Mesendoderm (in vitro differentiated cells): ENCODE measurements at regions not wholly inside any gene's neighbourhood (a gene's known extent, or its start where the extent isn't known, plus 50 kb on each side); places are given as distances from the start of the nearest gene placed in this dataset.
A peak's percentile ranks its signal among the peaks of the same experiment; 100 is the strongest.

Source experiments
- DNase-seq: peaks from one replicate; pipeline ENCODE4 v3.0.0; 2013
- H2AK5ac ChIP-seq: 2 replicates; pipeline ENCODE4 v1.6.1; 2013; ENCODE audit warnings: low read length, inconsistent platforms
- H2BK120ac ChIP-seq: 2 replicates; pipeline ENCODE4 v1.6.1; 2013; ENCODE audit warnings: low read depth, mild to moderate bottlenecking, low read length, moderate library complexity, mixed read lengths
- H2BK15ac ChIP-seq: replicated peaks from 2 replicates; pipeline ENCODE4 v1.6.1; 2013; ENCODE audit warnings: low read depth, mild to moderate bottlenecking, moderate library complexity
- H2BK5ac ChIP-seq: 2 replicates; pipeline ENCODE4 v1.6.1; 2013; ENCODE audit warnings: low read length, inconsistent platforms
- H3K18ac ChIP-seq: 2 replicates; pipeline ENCODE4 v1.6.1; 2013; ENCODE audit warnings: mild to moderate bottlenecking, low read length, mixed read lengths
- H3K23ac ChIP-seq: one replicate; pipeline ENCODE4 v1.6.1; 2013; ENCODE audit warnings: low read length
- H3K27ac ChIP-seq: 2 replicates; pipeline ENCODE4 v1.5.1; 2013; ENCODE audit warnings: low read depth, mild to moderate bottlenecking, inconsistent platforms, low read length, moderate library complexity
- H3K27me3 ChIP-seq: 2 replicates; pipeline ENCODE4 v1.6.1; 2013; ENCODE audit warnings: low read length, control low read depth, mild to moderate bottlenecking, inconsistent platforms; ENCODE audit not compliant: insufficient read depth, poor library complexity
- H3K36me3 ChIP-seq: 2 replicates; pipeline ENCODE4 v1.6.1; 2013; ENCODE audit warnings: low read length, inconsistent platforms; ENCODE audit not compliant: control insufficient read depth, insufficient read depth
- H3K4ac ChIP-seq: one replicate; pipeline ENCODE4 v1.6.1; 2013; ENCODE audit warnings: low read depth, mild to moderate bottlenecking, low read length, moderate library complexity
- H3K4me1 ChIP-seq: 2 replicates; pipeline ENCODE4 v1.6.1; 2013; ENCODE audit warnings: low read depth, low read length, inconsistent platforms; ENCODE audit not compliant: control insufficient read depth
- H3K4me2 ChIP-seq: 2 replicates; pipeline ENCODE4 v1.6.1; 2013; ENCODE audit warnings: low read length
- H3K4me3 ChIP-seq: 2 replicates; pipeline ENCODE4 v1.5.1; 2013; ENCODE audit warnings: mild to moderate bottlenecking, low read length
- H3K56ac ChIP-seq: one replicate; pipeline ENCODE4 v1.6.1; 2013; ENCODE audit warnings: low read length
- H3K79me1 ChIP-seq: 2 replicates; pipeline ENCODE4 v1.6.1; 2013; ENCODE audit warnings: low read length, inconsistent platforms
- H3K79me2 ChIP-seq: 2 replicates; pipeline ENCODE4 v1.6.1; 2013; ENCODE audit warnings: mild to moderate bottlenecking, low read length; ENCODE audit not compliant: control insufficient read depth, insufficient read depth
- H3K9ac ChIP-seq: 2 replicates; pipeline ENCODE4 v1.6.1; 2013; ENCODE audit warnings: low read length, inconsistent platforms
- H4K5ac ChIP-seq: one replicate; pipeline ENCODE4 v1.6.1; 2013; ENCODE audit warnings: low read length
- H4K8ac ChIP-seq: one replicate; pipeline ENCODE4 v1.6.1; 2013; ENCODE audit warnings: low read depth, mild to moderate bottlenecking, control low read depth, low read length, moderate library complexity
- WGBS: extraction: QIAGEN DNeasy Blood & Tissue Kit; methylation state at CpG from one replicate; pipeline ENCODE4 v1.1.7; 2013; ENCODE audit warnings: low lambda C conversion rate, missing lambda C conversion rate; ENCODE audit not compliant: insufficient coverage; ENCODE audit errors: extremely low coverage; 5-methylcytosine and 5-hydroxymethylcytosine counted together

DNA sequence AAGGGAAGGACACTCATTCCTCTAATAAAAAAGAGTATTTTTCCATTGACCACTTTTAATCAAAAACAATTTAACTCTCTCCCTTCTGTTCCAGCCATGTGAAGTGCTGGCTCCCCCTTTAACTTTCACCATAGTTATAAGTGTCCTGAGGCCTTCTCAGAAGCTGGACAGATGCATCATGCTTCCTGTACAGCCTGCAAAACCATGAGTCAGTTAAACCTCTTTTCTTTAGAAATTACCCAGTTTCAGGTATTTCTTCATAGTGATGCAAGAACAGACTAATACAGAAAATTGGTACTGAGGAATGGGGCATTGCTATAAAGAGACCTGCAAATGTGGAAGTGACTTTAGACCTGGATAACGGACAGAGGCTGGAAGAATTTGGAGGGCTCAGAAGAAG is 643.6 kb upstream of the DDX18 start:
- Histone ChIP-seq H3K56ac (no peak overlapping the region), H4K5ac (no peak overlapping the region), H3K27ac (no peak overlapping the region), H2AK5ac (no peak overlapping the region), H2BK15ac (no peak overlapping the region), H4K8ac (no peak overlapping the region), H2BK5ac (no peak overlapping the region), H3K36me3 (no peaks in the 10 kb centered on the region), H3K4me1 (no peaks in the 10 kb centered on the region), H3K4me2 (no peak overlapping the region), H3K23ac (no peak overlapping the region), H3K4me3 (no peak overlapping the region), H3K18ac (no peak overlapping the region), H3K9ac (no peak overlapping the region), H3K79me2 (no peaks in the 10 kb centered on the region), H2BK120ac (no peak overlapping the region), H3K4ac (no peak overlapping the region), H3K27me3 (no peaks in the 10 kb centered on the region), H3K79me1 (no peaks in the 10 kb centered on the region)
- WGBS = no CpG with 5 or more reads among the region's 1 CpG
- DNase-seq = no peak

DNA sequence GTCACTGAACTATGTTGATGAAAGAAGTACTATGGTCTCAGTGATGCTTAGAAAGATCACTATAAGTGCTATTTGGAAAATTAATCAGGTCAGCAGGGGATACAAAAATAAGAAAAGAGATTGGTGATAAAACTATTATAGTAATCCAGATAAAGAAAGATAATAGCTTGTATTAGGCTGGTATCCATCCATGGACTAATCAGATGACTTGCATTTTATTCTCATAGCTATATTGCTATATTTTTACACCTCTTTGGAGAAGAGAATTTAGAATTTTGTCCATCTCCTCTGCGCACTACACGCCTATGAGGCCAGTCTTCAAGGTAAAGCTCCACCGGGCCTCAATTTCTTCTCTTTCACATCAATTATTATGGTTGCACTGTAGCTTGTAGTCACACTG is 635.1 kb upstream of the DDX18 start:
- H3K18ac ChIP-seq = no peak overlapping the region
- H3K56ac ChIP-seq = no peak overlapping the region
- no peaks in the 10 kb centered on the region for H3K4me1 ChIP-seq
- H2BK15ac ChIP-seq = no peak overlapping the region
- H3K27me3 ChIP-seq = no peaks in the 10 kb centered on the region
- H3K79me1 ChIP-seq = no peaks in the 10 kb centered on the region
- no peak for DNase-seq
- H2BK120ac ChIP-seq = no peak overlapping the region
- no peak overlapping the region for H2AK5ac ChIP-seq
- H3K4ac ChIP-seq = no peak overlapping the region
- no peak overlapping the region for H3K4me2 ChIP-seq
- H2BK5ac ChIP-seq = no peak overlapping the region
- H3K27ac ChIP-seq = no peak overlapping the region
- H3K36me3 ChIP-seq = no peaks in the 10 kb centered on the region
- H4K5ac ChIP-seq = no peak overlapping the region
- no peaks in the 10 kb centered on the region for H3K79me2 ChIP-seq
- WGBS = no CpG with 5 or more reads among the region's 3 CpGs
- H4K8ac ChIP-seq = no peak overlapping the region
- H3K9ac ChIP-seq = no peak overlapping the region
- H3K23ac ChIP-seq = no peak overlapping the region
- H3K4me3 ChIP-seq = no peak overlapping the region

DNA sequence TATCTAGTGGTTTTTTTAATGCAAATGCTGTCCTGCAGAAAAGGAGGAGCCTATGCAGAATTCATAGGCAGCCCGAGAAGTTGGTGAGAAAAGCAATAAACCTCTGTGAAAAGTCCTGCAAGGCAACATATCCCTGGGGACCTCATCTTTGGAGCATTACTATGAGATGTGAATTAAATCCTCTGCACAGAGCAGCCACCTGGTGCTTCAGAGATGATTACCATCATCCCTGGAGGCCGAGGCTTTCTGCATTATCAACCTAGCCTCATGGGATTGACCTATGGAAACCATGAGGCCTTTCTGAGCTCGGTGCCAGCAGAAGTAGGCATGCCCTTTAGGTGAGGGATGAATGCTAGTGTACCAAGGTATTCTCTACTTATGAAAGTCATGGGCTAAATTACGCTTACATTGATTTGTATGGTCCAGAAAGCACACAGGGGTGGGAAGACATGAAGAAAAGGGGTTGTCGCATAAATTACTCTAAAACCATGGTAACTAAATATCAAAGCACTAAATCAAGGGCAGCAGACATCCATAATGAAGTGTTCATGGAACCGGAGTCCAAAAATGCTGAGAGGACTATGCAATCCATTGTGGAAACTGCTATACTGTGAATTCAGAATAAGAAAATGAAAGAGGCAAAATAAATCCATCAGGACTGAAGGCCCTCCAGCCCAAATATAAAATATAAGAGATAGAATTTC is 623.5 kb upstream of the DDX18 start:
- Histone ChIP-seq H4K5ac (no peak overlapping the region), H3K4me1 (no peaks in the 10 kb centered on the region), H3K4me3 (no peak overlapping the region), H3K27me3 (no peaks in the 10 kb centered on the region), H3K56ac (no peak overlapping the region), H3K36me3 (no peaks in the 10 kb centered on the region), H2BK15ac (no peak overlapping the region), H2BK5ac (no peak overlapping the region), H3K23ac (no peak overlapping the region), H3K9ac (no peak overlapping the region), H3K4me2 (no peak overlapping the region), H4K8ac (no peak overlapping the region), H3K27ac (no peak overlapping the region), H3K79me2 (no peaks in the 10 kb centered on the region), H3K18ac (no peak overlapping the region), H3K79me1 (no peaks in the 10 kb centered on the region), H2AK5ac (no peak overlapping the region), H2BK120ac (no peak overlapping the region), H3K4ac (no peak overlapping the region)
- WGBS = no CpG with 5 or more reads among the region's 6 CpGs
- DNase-seq = no peak

DNA sequence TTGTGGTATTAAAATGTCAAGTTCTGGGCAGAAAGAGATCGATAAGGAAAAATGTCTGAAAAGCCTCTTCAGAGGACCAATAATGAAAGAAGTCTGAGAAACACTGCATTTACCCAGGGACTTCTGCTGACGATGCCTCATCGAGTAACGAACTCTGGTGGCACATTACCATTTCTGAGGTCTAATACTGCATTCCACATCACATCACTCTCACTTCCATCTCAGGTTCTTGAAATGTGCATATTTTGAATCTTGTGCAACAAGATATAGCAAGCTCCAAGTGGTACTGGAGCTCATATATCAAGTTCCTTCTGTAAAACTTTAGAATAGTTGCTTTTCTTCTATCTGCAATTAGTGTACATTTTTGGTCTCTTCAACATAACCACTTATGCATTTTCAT is 619.1 kb upstream of the DDX18 start:
- WGBS = no CpG with 5 or more reads among the region's 4 CpGs
- Histone ChIP-seq H3K36me3 (no peaks in the 10 kb centered on the region), H3K79me1 (no peaks in the 10 kb centered on the region), H2AK5ac (no peak overlapping the region), H3K4me3 (no peak overlapping the region), H3K18ac (no peak overlapping the region), H3K27ac (no peak overlapping the region), H2BK120ac (no peak overlapping the region), H3K79me2 (no peaks in the 10 kb centered on the region), H3K23ac (no peak overlapping the region), H3K4ac (no peak overlapping the region), H3K4me1 (no peaks in the 10 kb centered on the region), H3K9ac (no peak overlapping the region), H4K5ac (no peak overlapping the region), H2BK15ac (no peak overlapping the region), H4K8ac (no peak overlapping the region), H2BK5ac (no peak overlapping the region), H3K27me3 (no peaks in the 10 kb centered on the region), H3K56ac (no peak overlapping the region), H3K4me2 (no peak overlapping the region)
- DNase-seq = no peak

DNA sequence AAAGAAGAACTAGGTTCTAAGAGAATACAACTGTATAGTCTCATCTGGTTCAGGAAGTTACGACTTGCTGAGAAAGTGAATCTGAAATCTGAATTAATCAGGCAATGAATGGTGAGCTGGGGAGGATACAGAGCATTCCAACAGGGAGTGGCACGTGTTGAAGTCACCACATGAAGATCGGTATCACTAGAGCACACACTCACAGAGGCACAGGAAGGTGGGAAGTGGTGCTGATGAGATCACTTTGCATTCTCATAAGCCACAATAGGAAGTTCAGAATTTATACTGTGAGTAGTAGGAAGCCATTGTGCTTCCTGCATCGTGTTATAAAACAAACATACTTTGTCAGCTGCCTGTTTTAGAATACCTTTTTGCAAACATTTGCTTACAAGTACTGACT is 615.0 kb upstream of the DDX18 start:
- Histone ChIP-seq H3K4me1 (no peaks in the 10 kb centered on the region), H3K27ac (no peak overlapping the region), H2BK5ac (no peak overlapping the region), H3K23ac (no peak overlapping the region), H2BK120ac (no peak overlapping the region), H2AK5ac (no peak overlapping the region), H3K18ac (no peak overlapping the region), H3K79me1 (no peaks in the 10 kb centered on the region), H3K56ac (no peak overlapping the region), H3K4me3 (no peak overlapping the region), H2BK15ac (no peak overlapping the region), H3K79me2 (no peaks in the 10 kb centered on the region), H3K4ac (no peak overlapping the region), H3K4me2 (no peak overlapping the region), H4K8ac (no peak overlapping the region), H4K5ac (no peak overlapping the region), H3K36me3 (no peaks in the 10 kb centered on the region), H3K27me3 (no peaks in the 10 kb centered on the region), H3K9ac (no peak overlapping the region)
- whole genome bisulfite sequencing = no CpG with 5 or more reads among the region's 4 CpGs
- DNase-seq = peak; percentile 63

DNA sequence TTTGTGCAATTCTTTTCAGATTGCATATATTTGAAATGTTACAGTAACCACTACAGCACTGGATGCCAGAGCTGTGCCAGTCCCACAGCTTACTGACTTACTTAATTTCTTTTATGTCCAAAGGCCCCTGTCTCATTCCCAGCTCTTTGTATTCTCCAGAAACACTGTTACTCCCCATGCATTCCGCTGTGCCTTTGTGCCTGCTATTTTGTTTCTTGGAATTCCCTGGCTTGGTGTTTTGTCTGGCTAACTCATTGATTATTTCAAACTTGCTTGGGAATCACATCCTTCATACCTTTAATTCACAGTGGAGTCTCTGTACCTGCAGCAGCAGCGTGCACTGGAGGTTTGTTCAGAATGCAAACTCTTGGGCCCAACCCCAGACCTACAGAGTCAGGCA is 601.9 kb upstream of the DDX18 start:
- Histone ChIP-seq H3K4ac (no peak overlapping the region), H3K79me2 (no peaks in the 10 kb centered on the region), H3K18ac (no peak overlapping the region), H3K23ac (no peak overlapping the region), H3K4me3 (no peak overlapping the region), H4K5ac (no peak overlapping the region), H3K36me3 (no peaks in the 10 kb centered on the region), H3K27me3 (no peaks in the 10 kb centered on the region), H3K56ac (no peak overlapping the region), H3K27ac (no peak overlapping the region), H2BK5ac (no peak overlapping the region), H3K79me1 (no peaks in the 10 kb centered on the region), H2BK120ac (no peak overlapping the region), H3K9ac (no peak overlapping the region), H2AK5ac (no peak overlapping the region), H2BK15ac (no peak overlapping the region), H3K4me2 (no peak overlapping the region), H3K4me1 (no peaks in the 10 kb centered on the region), H4K8ac (no peak overlapping the region)
- no CpG with 5 or more reads among the region's 2 CpGs for WGBS
- DNase-seq = no peak
